HEK293 (cell line): ENCODE measurements at regions not wholly inside any gene's neighbourhood (a gene's known extent, or its start where the extent isn't known, plus 50 kb on each side); places are given as distances from the start of the nearest gene placed in this dataset.

ENCODE experiments used
- CTCF ChIP-seq: fragments of 450-650 bp; formaldehyde crosslinking; IDR thresholded peaks from 2 replicates; pipeline ENCODE4 v1.5.1; 2016; ENCODE audit warnings: missing biosample characterization, missing genetic modification characterization
- HOXA7 ChIP-seq: sonication (generic); formaldehyde crosslinking; IDR thresholded peaks from 2 replicates; pipeline ENCODE4 v1.8.1; 2022; ENCODE audit warnings: missing genetic modification reagents, borderline replicate concordance
- PATZ1 ChIP-seq: fragments of 450-650 bp; formaldehyde crosslinking; IDR thresholded peaks from 2 replicates; pipeline ENCODE4 v1.5.1; 2016; ENCODE audit warnings: missing biosample characterization, missing genetic modification characterization
- ZNF777 ChIP-seq: fragments of 450-650 bp; formaldehyde crosslinking; IDR thresholded peaks from 2 replicates; pipeline ENCODE4 v1.5.1; 2017; ENCODE audit warnings: missing biosample characterization, missing genetic modification characterization, borderline replicate concordance
- TF ChIP-seq, protein P1 (sequence below): sonication (generic); formaldehyde crosslinking; IDR thresholded peaks from 2 replicates; pipeline ENCODE4 v1.8.1; 2022; ENCODE audit warnings: mild to moderate bottlenecking, moderate library complexity, missing genetic modification reagents

DNA sequence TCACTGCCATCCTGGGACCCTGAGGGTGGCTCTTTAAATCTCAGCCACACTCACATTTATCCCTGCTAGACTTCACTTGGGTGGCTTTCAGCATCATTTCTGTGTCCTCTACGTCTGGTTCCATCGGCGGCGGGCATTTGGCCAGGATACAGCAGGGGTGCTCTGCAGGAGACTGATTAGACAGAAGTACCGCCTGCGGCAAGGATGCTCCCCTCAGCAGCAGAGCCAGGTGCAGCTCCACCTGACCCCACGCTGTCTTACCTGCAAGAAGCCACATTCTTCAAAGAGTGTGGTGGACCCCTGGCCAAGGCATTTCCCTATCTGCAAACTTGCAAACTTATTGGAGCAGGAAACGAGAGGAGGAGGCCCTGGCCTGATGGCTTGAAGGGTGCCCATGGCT, 309.8 kb upstream of the IRX4 start:
- TF ChIP-seq HOXA7: no peak
- TF ChIP-seq CTCF (tag by site-specific recombination): no peak
- no peak for TF ChIP-seq ZNF777
- TF ChIP-seq PATZ1 (tag by site-specific recombination): no peak
- TF ChIP-seq, protein P1, sequence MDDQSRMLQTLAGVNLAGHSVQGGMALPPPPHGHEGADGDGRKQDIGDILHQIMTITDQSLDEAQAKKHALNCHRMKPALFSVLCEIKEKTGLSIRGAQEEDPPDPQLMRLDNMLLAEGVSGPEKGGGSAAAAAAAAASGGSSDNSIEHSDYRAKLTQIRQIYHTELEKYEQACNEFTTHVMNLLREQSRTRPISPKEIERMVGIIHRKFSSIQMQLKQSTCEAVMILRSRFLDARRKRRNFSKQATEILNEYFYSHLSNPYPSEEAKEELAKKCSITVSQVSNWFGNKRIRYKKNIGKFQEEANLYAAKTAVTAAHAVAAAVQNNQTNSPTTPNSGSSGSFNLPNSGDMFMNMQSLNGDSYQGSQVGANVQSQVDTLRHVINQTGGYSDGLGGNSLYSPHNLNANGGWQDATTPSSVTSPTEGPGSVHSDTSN (CRISPR knock-in tag): no peak
